IPS DF 19.7 (cell line): ENCODE measurements at regions not wholly inside any gene's neighbourhood (a gene's known extent, or its start where the extent isn't known, plus 50 kb on each side); places are given as distances from the start of the nearest gene placed in this dataset.
"Not testable (repeated sequence)": the region's sequence is repeated elsewhere in the genome, so short reads cannot be mapped to it uniquely, and the experiment has no call there.

ENCODE experiments used
- DNase-seq: peaks from one replicate; pipeline ENCODE4 v3.0.0-alpha.2; 2013; ENCODE audit warnings: low read depth, low spot score

GRCh38 chr21:25155020-25155419, 452.3 kb downstream of the MRPL39 start:
- DNase-seq: not testable (repeated sequence)

GRCh38 chr21:25149022-25149421, 458.3 kb downstream of the MRPL39 start:
- no peak for DNase-seq

GRCh38 chr21:25139414-25139813, 467.9 kb downstream of the MRPL39 start:
- no peak for DNase-seq

DNA sequence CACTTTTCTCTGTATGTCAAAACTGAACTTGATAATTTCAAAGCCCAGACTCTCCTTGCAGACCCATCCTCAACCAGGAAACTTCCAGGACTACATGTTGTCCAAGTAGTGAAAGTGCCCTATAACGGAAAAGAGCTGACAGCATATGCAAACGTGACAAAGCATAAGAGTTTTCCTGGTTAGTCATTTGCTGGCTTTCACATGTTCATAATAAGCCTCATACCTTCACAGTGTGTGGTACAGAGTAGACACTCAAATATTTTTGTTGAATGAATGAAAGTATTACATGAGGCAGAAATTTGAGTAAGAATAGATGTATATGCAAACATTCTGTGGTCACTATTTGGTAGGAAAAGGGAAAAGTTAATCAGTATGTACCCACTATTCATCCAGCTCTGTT, 473.3 kb downstream of the MRPL39 start:
- no peak for DNase-seq

GRCh38 chr21:25127811-25128210, 479.5 kb downstream of the MRPL39 start:
- DNase-seq: no peak

DNA sequence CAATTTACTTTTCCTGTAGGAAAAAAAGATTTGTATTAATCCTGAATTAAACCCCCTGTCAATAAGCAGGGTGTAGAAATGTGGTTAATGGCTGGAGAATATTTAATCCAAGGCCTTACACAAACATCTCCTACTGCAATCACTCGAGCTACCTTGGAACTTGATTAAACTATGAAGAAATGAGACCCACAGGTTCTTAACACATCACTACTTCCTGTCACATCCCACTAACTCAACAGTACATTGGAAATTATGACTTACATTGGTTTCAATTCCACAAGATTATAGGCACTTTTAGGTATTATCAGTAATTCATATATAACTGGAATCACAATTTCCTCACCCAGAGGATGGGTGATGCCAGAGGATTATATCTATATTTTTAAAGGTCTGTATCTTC, 480.3 kb downstream of the MRPL39 start:
- no peak for DNase-seq

- DNase-seq: no peak
These were observed 480.7 kb downstream of the MRPL39 start for GRCh38 chr21:25126564-25126963.

DNA sequence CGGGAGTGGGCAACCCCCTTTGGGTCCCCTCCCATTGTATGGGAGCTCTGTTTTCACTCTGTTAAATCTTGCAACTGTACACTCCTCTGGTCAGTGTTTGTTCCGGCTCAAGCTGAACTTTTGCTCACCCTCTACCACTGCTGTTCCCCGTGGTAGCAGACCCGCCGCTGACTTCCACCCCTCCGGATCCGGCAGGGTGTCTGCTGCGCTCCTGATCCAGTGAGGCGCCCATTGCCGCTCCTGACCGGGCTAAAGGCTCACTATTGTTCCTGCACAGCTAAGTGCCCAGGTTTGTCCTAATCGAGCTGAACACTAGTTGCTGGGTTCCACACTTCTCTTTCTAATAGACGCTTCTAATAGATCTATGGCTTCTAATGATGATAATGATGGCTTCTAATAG, 488.6 kb downstream of the MRPL39 start:
- DNase-seq: no peak

DNA sequence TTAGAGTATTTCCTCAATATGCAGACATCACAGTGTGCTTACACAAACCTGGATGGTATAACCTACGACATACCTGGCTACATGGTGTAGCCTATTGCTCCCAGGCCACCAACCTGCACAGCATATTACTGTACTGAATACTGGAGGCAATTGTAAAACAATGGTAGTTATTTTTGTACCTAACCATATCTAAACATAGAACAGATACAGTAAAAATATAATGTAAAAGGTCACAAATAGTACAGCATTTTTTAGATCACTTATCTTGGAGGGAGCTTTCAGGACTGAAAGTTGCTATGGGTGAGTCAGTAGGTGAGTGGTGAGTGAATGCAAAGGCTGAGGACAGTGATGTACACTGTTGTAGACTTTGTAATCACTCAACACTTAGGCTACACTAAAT, 492.3 kb downstream of the MRPL39 start:
- no peak for DNase-seq

DNA sequence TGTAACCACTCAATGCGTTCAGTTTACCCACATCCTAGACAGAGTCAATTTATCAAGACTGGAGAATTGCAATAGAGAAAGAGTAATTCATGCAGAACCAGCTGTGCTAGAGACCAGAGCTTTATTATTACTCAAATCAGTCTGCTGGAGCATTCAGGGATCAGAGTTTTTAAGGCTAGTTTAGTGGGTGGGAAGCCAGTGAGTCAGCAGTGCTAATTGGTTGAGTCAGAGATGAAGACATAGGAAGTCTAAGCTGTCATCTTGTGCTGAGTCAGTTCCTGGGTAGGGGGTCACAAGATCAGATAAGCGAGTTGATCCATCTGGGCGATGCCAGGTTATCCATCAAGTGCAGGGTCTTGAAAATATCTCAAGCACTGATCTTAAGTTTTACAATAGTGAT, 499.6 kb downstream of the MRPL39 start:
- DNase-seq: no peak

- no peak for DNase-seq
These were observed 503.6 kb downstream of the MRPL39 start for GRCh38 chr21:25103500-25104207.

GRCh38 chr21:25097648-25098047, 509.6 kb downstream of the MRPL39 start:
- no peak for DNase-seq

DNA sequence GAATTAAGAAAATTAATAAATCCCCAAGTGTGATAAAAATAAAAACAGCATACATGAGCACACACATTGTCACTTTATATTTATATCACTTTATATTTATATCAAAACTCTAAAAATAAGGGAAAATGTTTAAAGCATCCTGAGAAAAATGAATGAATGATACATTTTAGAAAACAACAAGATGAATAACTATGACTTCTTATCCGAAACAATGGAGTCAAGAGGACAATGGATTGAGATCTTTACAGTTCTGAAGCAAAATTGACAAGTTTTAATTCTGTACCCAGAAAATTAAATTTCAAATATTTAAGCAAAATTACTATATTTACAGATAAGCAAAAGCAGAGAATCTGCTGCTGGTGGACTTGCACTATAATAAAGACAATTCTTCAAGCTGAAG, 512.6 kb downstream of the MRPL39 start:
- DNase-seq: no peak

- no peak for DNase-seq
These were observed 514.8 kb downstream of the MRPL39 start for GRCh38 chr21:25092441-25093011.

GRCh38 chr21:25081096-25081495, 526.2 kb downstream of the MRPL39 start:
- no peak for DNase-seq

DNA sequence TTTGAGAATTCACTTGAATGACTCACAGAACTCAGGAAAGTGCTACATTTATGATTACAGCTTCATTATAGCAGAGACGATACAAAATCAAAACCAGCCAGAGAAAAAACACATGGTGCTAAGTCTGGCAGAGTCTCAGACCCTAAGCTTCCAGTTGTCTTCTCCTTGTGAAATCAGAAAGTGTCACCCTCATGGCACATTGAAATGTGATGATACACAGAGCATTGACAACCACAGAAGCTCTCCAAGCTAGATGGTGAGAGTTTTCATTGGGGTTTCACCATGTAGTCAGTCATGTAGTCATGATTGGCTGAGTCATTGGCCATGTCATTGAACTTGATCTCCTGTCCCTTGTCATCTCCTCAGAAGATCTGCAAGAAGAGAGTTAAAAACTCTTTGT, 526.6 kb downstream of the MRPL39 start:
- no peak for DNase-seq

GRCh38 chr21:25080141-25080540, 527.1 kb downstream of the MRPL39 start:
- no peak for DNase-seq

DNA sequence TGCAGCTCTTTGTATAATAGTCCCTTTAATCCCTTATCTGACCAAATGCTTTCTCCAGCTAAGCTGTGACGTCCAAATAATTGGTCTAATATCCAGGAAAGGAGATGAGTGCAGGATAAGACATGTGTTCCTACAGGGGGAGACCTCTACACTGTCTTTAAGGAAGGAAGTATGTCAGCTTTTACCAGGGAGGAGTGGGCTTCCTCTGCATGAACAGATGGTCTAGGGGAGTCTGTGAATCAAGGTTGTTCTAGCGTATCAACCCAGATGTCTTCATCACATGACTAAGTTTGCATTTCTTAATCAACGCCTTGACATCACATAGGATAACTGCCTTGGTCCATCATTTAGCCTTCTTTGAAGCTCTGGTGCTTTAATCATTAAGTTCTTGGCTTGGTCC, 528.2 kb downstream of the MRPL39 start:
- no peak for DNase-seq

- no peak for DNase-seq
These were observed 545.2 kb downstream of the MRPL39 start for GRCh38 chr21:25062061-25062460.

GRCh38 chr21:25054689-25055088, 552.6 kb downstream of the MRPL39 start:
- no peak for DNase-seq

DNA sequence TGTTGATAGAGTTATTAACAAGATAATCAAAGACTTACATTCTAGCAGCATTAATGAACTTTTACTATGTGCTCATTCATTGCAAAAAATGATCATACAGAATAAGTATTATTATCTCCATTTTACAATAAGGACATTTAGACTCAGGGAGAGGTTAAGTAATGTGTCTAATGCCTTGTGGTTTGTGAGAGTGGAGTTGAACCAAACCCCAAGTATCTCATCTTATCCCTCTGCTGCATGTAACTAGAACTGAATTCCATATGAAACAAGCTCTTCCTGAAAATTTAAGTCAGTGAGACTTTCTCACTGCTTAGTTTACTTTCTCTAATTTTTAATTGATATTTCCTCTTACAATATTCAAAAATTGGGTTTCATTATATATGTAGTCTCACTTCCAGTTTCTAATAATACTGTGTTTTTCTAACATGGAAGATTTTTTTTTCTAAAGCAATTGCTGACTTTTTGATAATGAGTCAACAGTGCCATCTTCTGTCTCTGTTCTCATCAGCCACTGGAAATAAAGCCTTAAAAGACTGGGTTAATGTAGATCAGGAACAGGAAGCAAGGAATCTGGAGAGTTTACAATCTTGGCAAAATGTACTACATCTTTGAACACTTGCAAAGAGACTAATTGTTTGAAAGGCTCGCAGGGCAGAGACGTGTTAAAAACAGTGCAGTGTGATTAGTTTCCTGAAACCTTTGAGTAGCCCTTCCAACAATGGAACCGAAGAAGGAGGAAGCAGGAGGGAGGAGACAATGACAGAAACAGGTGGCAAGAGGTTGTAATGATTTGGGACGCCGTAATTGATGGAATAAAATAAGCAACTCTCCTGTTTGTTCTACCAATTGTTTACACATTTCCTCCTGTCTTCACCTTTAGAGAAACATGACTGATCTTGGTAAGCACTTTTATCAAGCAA, 567.6 kb downstream of the MRPL39 start:
- no peak for DNase-seq

- DNase-seq: no peak
These were observed 570.5 kb downstream of the MRPL39 start for GRCh38 chr21:25036775-25037174.

DNA sequence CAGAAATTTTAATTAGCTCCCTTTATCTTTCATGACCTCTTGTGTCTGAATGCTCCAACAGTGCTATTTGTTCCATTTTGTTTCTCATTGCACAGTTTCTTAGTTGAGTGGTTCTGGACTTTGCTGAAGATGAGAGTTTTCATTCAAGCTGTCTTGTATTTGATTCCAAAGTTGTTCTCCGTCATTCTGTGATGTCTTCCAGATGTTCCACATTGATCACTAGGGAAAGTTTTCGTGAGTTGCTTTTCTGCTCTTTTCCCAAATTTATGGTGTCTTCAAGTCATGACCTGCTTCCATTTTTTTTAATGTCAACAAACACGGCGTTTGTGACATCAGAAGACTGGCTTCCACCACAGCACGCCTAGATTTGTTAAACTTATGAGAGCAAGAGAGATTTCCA, 575.5 kb downstream of the MRPL39 start:
- DNase-seq: no peak
